Esophagus squamous epithelium (tissue), 4 donors: ENCODE measurements at regions not wholly inside any gene's neighbourhood (a gene's known extent, or its start where the extent isn't known, plus 50 kb on each side); places are given as distances from the start of the nearest gene placed in this dataset.

Source experiments
- POLR2A ChIP-seq, 4 donors: fragments of 450-650 bp; IDR thresholded peaks; one replicate each; pipeline ENCODE4 v1.6.1; 2017; ENCODE audit warnings: antibody characterized with exemption in 4 of 4, mild to moderate bottlenecking in 4 of 4, moderate library complexity in 3 of 4
- TF ChIP-seq, protein P1 (sequence below), 6 experiments: fragments of 450-650 bp in 4 of 6; fragments of 200-600 bp in 2 of 6; sonication (generic) in 2 of 6; IDR thresholded peaks; one replicate each; pipeline ENCODE4 v1.5.1; 2016 to 2019; ENCODE audit warnings: antibody characterized with exemption in 6 of 6, mild to moderate bottlenecking in 4 of 6, moderate library complexity in 4 of 6

GRCh38 chr7:57821438-57822382 lies 371.7 kb downstream of the ZNF716 start:
- TF ChIP-seq, protein P1, sequence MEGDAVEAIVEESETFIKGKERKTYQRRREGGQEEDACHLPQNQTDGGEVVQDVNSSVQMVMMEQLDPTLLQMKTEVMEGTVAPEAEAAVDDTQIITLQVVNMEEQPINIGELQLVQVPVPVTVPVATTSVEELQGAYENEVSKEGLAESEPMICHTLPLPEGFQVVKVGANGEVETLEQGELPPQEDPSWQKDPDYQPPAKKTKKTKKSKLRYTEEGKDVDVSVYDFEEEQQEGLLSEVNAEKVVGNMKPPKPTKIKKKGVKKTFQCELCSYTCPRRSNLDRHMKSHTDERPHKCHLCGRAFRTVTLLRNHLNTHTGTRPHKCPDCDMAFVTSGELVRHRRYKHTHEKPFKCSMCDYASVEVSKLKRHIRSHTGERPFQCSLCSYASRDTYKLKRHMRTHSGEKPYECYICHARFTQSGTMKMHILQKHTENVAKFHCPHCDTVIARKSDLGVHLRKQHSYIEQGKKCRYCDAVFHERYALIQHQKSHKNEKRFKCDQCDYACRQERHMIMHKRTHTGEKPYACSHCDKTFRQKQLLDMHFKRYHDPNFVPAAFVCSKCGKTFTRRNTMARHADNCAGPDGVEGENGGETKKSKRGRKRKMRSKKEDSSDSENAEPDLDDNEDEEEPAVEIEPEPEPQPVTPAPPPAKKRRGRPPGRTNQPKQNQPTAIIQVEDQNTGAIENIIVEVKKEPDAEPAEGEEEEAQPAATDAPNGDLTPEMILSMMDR (IDR thresholded peaks at IDR 0.05) = no peak
- no peak for TF ChIP-seq POLR2A (IDR thresholded peaks at IDR 0.05)
